Heart left ventricle (tissue), 13 donors: ENCODE measurements at regions not wholly inside any gene's neighbourhood (a gene's known extent, or its start where the extent isn't known, plus 50 kb on each side); places are given as distances from the start of the nearest gene placed in this dataset.

Experiments used
- CTCF ChIP-seq, 12 donors: fragments of 200-600 bp; sonication (generic) in 4 of 12; IDR thresholded peaks; one replicate each; pipeline versions ENCODE4 v1.5.0 to v1.8.0; 2018 to 2022; ENCODE audit warnings: antibody characterized with exemption in 12 of 12, mild to moderate bottlenecking in 5 of 12
- POLR2A ChIP-seq, 2 donors: fragments of 450-650 bp; IDR thresholded peaks; one replicate each; pipeline ENCODE4 v1.6.1; 2017; ENCODE audit warnings: antibody characterized with exemption in 2 of 2, mild to moderate bottlenecking in 2 of 2, moderate library complexity in 2 of 2
- donor health status: ischemic (EF 13 %, LVEDD 7.1; RV severe dilation, severe dysfunction).
- donor health status: DM: no; HTN: yes; CAD: no.
- donor health status: DM: no; HTN: no; CAD: no.
- donor health status: ischemic (EF 25% LVEDD 6.9; RV normal size, moderate dysfunction).
- donor health status: ischemic (EF 25% LVEDD 5.7; RV mildly dilated, moderate dysfunction).
- donor health status: ischemic (EF 35%, LVEDD 5.7; RV mildly dilated, moderate dysfunction).
- donor health status: nonischemic (EF 11% LVEDD 7.7; RV severe dilation, severe dysfunction).
- donor health status: DM: yes; HTN: yes; CAD: no.
- donor health status: PGD.
- donor health status: ischemic (EF 29% LVEDD 5.4; RV normal size, mild dysfunction).
- donor health status: nonischemic (EF 23%, LVEDD 6.1; RV moderate dilation, normal function).

- TF ChIP-seq CTCF (IDR thresholded peaks at IDR 0.05) (no peak), POLR2A (IDR thresholded peaks at IDR 0.05) (no peak)
Observed at GRCh38 chr7:35463751-35464150, 209.9 kb upstream of the TBX20 start.
